ENCODE measurements at regions not wholly inside any gene's neighbourhood (a gene's known extent, or its start where the extent isn't known, plus 50 kb on each side); places are given as distances from the start of the nearest gene placed in this dataset.

DNA sequence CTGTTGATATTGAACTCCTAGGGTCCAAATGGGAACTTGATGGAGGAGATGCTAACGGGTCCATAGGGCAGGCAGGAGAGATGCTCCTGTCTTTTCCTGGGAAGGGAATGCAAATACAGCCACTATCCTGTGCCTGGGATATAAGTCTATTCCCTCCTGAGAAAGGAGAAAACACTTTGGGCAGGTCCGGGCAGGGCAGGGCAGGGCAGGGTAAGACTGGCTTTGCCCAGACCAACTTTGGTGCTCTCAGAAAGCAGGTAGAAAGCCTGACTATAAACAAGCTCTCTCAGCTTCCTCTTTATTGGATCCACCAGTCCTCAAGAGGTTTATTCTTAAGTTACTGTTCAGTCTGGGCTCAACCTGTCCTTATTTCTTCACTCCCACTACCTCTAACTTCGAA is 232.3 kb downstream of the PTTG2 start:
- TF ChIP-seq, protein P1, sequence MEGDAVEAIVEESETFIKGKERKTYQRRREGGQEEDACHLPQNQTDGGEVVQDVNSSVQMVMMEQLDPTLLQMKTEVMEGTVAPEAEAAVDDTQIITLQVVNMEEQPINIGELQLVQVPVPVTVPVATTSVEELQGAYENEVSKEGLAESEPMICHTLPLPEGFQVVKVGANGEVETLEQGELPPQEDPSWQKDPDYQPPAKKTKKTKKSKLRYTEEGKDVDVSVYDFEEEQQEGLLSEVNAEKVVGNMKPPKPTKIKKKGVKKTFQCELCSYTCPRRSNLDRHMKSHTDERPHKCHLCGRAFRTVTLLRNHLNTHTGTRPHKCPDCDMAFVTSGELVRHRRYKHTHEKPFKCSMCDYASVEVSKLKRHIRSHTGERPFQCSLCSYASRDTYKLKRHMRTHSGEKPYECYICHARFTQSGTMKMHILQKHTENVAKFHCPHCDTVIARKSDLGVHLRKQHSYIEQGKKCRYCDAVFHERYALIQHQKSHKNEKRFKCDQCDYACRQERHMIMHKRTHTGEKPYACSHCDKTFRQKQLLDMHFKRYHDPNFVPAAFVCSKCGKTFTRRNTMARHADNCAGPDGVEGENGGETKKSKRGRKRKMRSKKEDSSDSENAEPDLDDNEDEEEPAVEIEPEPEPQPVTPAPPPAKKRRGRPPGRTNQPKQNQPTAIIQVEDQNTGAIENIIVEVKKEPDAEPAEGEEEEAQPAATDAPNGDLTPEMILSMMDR (IDR thresholded peaks at IDR 0.05): no peak
- TF ChIP-seq POLR2A (IDR thresholded peaks at IDR 0.05): no peak
